ENCODE measurements at regions not wholly inside any gene's neighbourhood (a gene's known extent, or its start where the extent isn't known, plus 50 kb on each side); places are given as distances from the start of the nearest gene placed in this dataset.

GRCh38 chr18:34976123-34976522, 65.1 kb upstream of the MAPRE2 start:
- H3K4me2 ChIP-seq = peak overlapping the region; percentile 93
- no peak overlapping the region for H3K4me3 ChIP-seq (IDR thresholded peaks at IDR 0.05; ENCODE audit: insufficient read depth, low read depth, low read length)
- no peaks in the 10 kb centered on the region for H4K20me1 ChIP-seq (ENCODE audit: insufficient read depth)
- no peaks in the 10 kb centered on the region; the same call in 1 of the 2 replicates for H3K27me3 ChIP-seq (ENCODE audit: insufficient read depth, low read depth)
- no peak overlapping the region for H3K9ac ChIP-seq
- no peak for TF ChIP-seq CTCF (conservative IDR thresholded peaks at IDR 0.05; ENCODE audit: low read depth, low read length)
- H2AFZ ChIP-seq (ENCODE audit: low read depth) = peak overlapping the region; percentile 97
- H3K4me1 ChIP-seq (ENCODE audit: low read depth, poor library complexity, severe bottlenecking) = peaks cover 12% of the 10 kb centered on the region
- no peaks in the 10 kb centered on the region for H3K79me2 ChIP-seq (ENCODE audit: insufficient read depth, low read depth)
- H3K27ac ChIP-seq = no peak overlapping the region
- H3K36me3 ChIP-seq (ENCODE audit: insufficient read depth) = no peaks in the 10 kb centered on the region

- H3K27ac ChIP-seq = no peak overlapping the region
- no peaks in the 10 kb centered on the region for H3K79me2 ChIP-seq (ENCODE audit: insufficient read depth, low read depth)
- TF ChIP-seq CTCF (conservative IDR thresholded peaks at IDR 0.05; ENCODE audit: low read depth, low read length) = no peak
- peaks cover 12% of the 10 kb centered on the region for H3K4me1 ChIP-seq (ENCODE audit: low read depth, poor library complexity, severe bottlenecking)
- peak overlapping the region; percentile 93 for H3K4me2 ChIP-seq
- peak overlapping the region; percentile 28; the same call in 1 of the 2 replicates for H3K9ac ChIP-seq
- peak overlapping the region; percentile 97 for H2AFZ ChIP-seq (ENCODE audit: low read depth)
- no peaks in the 10 kb centered on the region for H3K36me3 ChIP-seq (ENCODE audit: insufficient read depth)
- H3K27me3 ChIP-seq (ENCODE audit: insufficient read depth, low read depth) = no peaks in the 10 kb centered on the region; the same call in 1 of the 2 replicates
- no peak overlapping the region for H3K4me3 ChIP-seq (IDR thresholded peaks at IDR 0.05; ENCODE audit: insufficient read depth, low read depth, low read length)
- H4K20me1 ChIP-seq (ENCODE audit: insufficient read depth) = no peaks in the 10 kb centered on the region
Observed at GRCh38 chr18:34976534-34976898, 64.7 kb upstream of the MAPRE2 start.

- Histone ChIP-seq H3K36me3 (ENCODE audit: insufficient read depth) (no peaks in the 10 kb centered on the region), H3K4me1 (ENCODE audit: low read depth, poor library complexity, severe bottlenecking) (peaks cover 12% of the 10 kb centered on the region), H3K79me2 (ENCODE audit: insufficient read depth, low read depth) (no peaks in the 10 kb centered on the region), H3K27ac (no peak overlapping the region), H3K4me3 (IDR thresholded peaks at IDR 0.05; ENCODE audit: insufficient read depth, low read depth, low read length) (no peak overlapping the region), H3K9ac (peak overlapping the region; percentile 38; the same call in 1 of the 2 replicates), H3K27me3 (ENCODE audit: insufficient read depth, low read depth) (no peaks in the 10 kb centered on the region; the same call in 1 of the 2 replicates), H4K20me1 (ENCODE audit: insufficient read depth) (no peaks in the 10 kb centered on the region), H3K4me2 (peak overlapping the region; percentile 93), H2AFZ (ENCODE audit: low read depth) (peak overlapping the region; percentile 97)
- TF ChIP-seq CTCF (conservative IDR thresholded peaks at IDR 0.05; ENCODE audit: low read depth, low read length) = no peak
Observed at GRCh38 chr18:34976899-34977837, 64.0 kb upstream of the MAPRE2 start.

- Histone ChIP-seq H3K4me1 (ENCODE audit: low read depth, poor library complexity, severe bottlenecking) (peaks cover 12% of the 10 kb centered on the region), H3K9ac (peak overlapping the region; percentile 38; the same call in 1 of the 2 replicates), H3K4me3 (IDR thresholded peaks at IDR 0.05; ENCODE audit: insufficient read depth, low read depth, low read length) (no peak overlapping the region), H2AFZ (ENCODE audit: low read depth) (peak overlapping the region; percentile 97), H4K20me1 (ENCODE audit: insufficient read depth) (no peaks in the 10 kb centered on the region), H3K27me3 (ENCODE audit: insufficient read depth, low read depth) (no peaks in the 10 kb centered on the region; the same call in 1 of the 2 replicates), H3K36me3 (ENCODE audit: insufficient read depth) (no peaks in the 10 kb centered on the region), H3K27ac (0 out of 2 replicates have a peak overlapping the region, but pooled peaks have one; percentile 17), H3K79me2 (ENCODE audit: insufficient read depth, low read depth) (no peaks in the 10 kb centered on the region), H3K4me2 (peak overlapping the region; percentile 93)
- TF ChIP-seq CTCF (conservative IDR thresholded peaks at IDR 0.05; ENCODE audit: low read depth, low read length) = 0 out of 2 replicates have a peak, but pooled peaks have one; percentile 18
Observed at GRCh38 chr18:34977838-34978532, 63.2 kb upstream of the MAPRE2 start.
